G401.6 (cell line): ENCODE measurements at regions not wholly inside any gene's neighbourhood (a gene's known extent, or its start where the extent isn't known, plus 50 kb on each side); places are given as distances from the start of the nearest gene placed in this dataset.
"Not testable (repeated sequence)": the region's sequence is repeated elsewhere in the genome, so short reads cannot be mapped to it uniquely, and the experiment has no call there.

Experiments
- FAIRE-seq: peaks from 2 replicates; lab custom pipeline; 2012; peaks lifted over from hg19 to GRCh38; lab: Jason Lieb, UNC

GRCh38 chr5:18252559-18252958 lies 618.3 kb downstream of the TAF11L14 start:
- FAIRE-seq: no peak

DNA sequence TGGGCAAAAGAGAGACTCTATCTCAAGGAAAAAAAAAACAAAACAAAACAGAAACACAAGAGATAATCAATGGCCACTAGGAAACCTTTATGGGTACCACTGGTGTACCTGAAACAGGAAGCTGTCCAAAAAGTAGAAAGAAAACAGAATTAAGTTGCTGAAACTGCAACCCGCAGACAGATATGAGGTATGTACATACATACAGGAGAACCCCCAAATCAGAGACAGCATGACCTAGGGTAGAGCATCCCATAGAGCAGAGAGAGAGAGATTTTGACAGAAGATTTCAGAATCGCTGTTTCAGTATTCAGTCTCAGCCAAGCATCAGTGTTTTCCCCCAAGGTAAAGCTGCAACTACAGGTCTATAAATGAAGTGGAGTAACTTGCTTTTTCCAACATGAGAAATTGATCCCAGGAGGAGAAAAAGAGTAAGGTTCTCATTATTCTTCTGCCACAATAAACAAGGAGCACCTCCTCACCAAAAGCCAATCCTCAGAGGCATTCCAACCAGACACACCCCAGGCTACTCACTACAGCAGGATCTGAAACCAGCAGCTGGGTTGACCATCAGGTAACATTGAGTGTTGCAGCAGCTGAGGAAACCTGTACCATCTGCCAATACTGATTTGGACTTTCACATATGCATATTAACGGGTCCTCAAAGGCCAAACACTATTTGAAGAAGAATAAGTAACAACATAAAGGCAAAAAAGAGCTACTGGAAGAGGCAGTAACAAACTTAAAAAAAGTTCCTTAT lies 630.0 kb downstream of the TAF11L14 start:
- FAIRE-seq: no peak

- FAIRE-seq: no peak
Observed at GRCh38 chr5:18270635-18271338, 636.5 kb downstream of the TAF11L14 start.

- FAIRE-seq: no peak
Observed at GRCh38 chr5:18276939-18277338, 642.7 kb downstream of the TAF11L14 start.

GRCh38 chr5:18281947-18282581 lies 647.8 kb downstream of the TAF11L14 start:
- FAIRE-seq: no peak

DNA sequence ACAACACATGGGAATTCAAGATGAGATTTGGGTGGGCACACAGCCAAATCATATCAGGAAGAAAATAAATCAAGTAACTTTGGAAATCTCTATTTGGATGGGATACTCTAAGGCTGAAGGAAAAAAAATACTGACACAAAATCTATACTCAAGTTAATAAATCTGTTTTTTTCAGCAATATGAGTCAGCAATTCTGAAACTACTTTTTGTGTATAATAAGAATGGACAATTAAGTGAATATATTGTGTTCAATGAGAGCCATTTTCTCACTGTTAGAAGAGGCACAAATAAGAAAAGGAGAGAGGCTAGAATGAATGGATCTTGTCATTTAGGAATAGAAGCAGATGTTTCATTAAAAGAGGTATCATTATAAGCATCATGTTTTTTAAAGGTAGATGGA lies 651.0 kb downstream of the TAF11L14 start:
- no peak for FAIRE-seq

DNA sequence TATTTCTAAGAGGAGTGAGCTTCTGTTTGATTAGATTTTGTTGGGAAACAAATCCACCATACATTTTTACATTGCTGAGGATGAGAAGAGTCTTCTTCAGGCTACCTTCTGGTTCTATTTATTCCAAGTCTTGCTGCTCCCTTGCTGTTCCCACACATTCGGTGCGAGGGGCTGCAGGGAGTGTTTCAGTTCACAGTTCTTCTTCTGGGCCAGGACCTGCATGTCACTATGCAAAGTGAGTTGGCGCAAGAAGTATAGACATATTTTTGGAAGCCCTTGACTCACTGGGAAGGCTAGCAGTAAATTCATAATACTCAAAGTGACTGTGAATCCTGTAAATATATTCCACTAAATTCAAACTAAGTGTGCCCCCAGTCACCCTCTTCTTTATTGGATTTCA lies 657.9 kb downstream of the TAF11L14 start:
- no peak for FAIRE-seq

GRCh38 chr5:18295696-18296095 lies 661.4 kb downstream of the TAF11L14 start:
- FAIRE-seq: not testable (repeated sequence)

DNA sequence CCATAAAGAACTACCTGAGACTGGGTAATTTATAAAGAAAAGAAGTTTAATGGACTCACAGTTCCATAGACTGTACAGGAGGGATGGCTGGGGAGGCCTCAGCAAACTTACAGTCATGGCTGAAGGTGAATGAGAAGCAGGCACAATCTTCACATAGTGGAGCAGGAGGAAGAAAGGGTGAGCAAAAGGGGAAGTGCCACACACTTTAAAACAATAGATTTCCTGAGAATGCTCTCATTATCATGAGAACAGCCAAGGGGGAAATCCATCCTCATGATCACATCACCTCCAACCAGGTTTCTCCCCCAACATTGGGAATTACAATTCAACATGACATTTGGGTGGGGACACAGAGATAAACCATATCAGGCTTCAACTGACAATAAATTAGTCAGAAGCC lies 664.9 kb downstream of the TAF11L14 start:
- no peak for FAIRE-seq

GRCh38 chr5:18305288-18305924 lies 671.1 kb downstream of the TAF11L14 start:
- no peak for FAIRE-seq

DNA sequence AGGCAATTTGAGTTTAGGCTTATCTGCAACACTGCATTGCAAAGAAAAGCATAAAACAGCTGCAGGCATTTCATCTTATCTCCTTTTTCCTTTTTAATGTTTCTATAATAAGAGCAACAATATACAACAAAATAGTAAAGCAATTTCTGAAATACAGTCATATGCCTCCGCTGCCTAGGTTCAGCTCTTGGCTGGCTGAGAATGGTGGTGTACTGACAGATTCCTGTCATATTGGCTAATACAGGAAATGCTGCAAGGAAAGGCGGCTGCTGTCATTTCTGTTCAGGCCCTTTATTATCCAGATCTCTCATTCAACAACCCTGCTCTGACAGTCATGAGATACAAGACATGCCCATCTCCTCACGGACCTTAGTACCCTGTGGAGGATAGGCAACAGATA lies 677.0 kb downstream of the TAF11L14 start:
- FAIRE-seq: no peak

DNA sequence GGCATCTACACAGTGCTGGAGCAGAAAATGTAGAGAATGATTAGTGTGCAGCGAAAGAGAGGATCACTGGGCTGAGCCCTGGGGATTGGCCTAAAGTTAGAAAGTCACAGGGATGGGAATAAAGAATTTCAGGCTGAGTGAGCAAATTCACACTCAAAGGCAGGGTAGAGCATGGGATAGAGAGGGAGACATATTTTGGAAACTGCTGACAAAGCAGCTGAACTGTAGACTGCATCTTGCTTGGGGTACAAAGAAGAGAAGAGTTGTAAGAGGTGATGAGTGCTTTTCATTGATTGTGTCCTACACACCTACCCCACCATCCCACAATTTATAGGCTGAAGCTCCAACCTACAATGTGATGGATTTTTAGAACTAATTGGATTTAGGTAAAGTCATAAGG lies 677.8 kb downstream of the TAF11L14 start:
- FAIRE-seq: no peak

- FAIRE-seq: no peak
Observed at GRCh38 chr5:18314192-18314778, 680.0 kb downstream of the TAF11L14 start.

DNA sequence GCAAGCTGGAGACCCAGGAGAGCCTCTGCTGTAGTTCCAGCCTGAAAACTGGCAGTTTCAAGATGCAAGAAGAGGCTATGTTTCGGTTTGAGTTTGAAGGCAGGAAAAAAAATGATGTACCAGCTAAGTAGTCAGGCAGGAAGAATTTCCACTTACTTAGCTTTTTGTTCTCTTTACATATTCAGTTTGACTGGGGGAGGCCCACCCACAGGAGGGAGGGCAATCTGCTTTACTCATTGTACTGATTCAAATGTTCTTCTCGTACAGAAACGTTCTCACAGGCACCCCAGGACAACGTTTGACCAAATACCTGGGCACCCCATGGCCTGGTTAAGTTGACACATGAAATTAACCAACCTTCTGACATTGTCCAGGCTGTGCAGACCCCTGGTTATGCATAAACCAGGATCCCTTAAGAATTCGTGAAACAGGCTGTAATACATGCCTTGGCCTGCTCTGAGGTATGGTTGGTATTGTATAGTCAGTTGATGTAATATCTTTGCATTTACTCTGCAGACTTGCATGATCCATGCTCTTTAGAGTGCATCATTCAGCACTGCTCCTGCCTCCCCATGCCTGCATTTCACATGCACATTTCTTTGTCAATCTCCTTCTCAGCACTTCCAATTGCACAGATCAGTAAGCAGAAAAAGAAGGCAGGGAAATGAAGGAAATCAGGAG lies 687.1 kb downstream of the TAF11L14 start:
- no peak for FAIRE-seq

DNA sequence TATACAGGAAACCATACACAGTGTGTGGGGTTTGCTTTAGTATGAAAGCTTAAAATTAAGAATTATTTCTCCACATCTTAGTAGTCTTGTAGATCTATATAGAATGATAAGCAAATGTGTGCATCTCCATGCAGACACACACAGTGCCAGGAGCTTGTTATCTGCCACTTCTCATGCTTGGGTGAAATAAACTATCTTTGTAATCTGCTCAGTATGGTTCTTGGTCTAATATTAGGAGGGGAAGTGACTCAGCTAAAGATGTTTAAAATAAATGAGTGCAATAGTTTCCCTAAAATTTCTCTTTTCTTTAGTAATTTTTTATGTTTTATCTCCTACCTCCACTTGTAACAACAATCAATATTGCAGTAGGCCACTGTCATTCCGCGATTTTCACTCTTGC lies 689.6 kb downstream of the TAF11L14 start:
- FAIRE-seq: no peak

DNA sequence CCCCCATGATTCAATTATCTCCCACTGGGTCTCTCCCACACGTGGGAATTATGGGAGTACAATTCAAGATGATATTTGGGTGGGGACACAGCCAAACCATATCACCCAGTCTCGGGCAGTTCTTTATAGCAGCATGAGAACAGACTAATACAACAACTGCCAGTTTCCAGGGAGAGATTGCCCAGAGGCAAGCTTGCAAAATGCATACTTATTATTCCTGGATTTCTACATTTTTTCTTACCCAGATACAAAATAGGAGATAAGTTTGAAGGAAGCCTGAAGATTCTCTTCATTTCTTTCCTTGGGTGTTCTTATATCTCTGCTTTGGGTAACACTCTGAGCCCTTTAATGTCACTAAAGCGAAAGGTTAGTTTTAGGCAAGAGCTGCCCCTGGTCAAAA lies 691.2 kb downstream of the TAF11L14 start:
- no peak for FAIRE-seq

DNA sequence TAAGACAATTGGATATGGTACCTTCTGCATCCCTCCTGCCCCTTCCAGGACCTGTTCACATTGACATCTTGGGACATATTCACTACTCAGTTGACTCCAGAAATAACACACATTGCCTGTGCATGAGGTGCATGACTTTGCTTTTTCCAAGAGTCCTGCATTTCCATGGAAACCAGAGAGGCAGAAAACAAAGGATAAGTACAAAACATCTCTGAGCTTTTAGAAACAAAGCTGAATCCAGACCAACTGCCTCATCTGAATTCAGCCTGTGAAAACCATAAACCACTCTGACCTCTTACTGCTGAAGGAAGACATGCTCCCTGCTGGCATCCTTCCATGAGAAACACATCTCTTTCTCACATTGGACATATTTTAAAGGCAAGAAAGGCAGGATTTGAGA lies 695.1 kb downstream of the TAF11L14 start:
- no peak for FAIRE-seq

GRCh38 chr5:18333841-18334240 lies 699.6 kb downstream of the TAF11L14 start:
- no peak for FAIRE-seq

GRCh38 chr5:18334949-18335348 lies 700.7 kb downstream of the TAF11L14 start:
- peak; percentile 98 for FAIRE-seq

GRCh38 chr5:18354828-18355227 lies 720.6 kb downstream of the TAF11L14 start:
- no peak for FAIRE-seq

GRCh38 chr5:18357486-18357885 lies 723.2 kb downstream of the TAF11L14 start:
- FAIRE-seq: no peak

- FAIRE-seq: no peak
Observed at GRCh38 chr5:18366234-18366633, 732.0 kb downstream of the TAF11L14 start.
